CD4-positive, alpha-beta memory T cell (primary cell): ENCODE measurements at regions not wholly inside any gene's neighbourhood (a gene's known extent, or its start where the extent isn't known, plus 50 kb on each side); places are given as distances from the start of the nearest gene placed in this dataset.

Experiments used
- CTCF ChIA-PET: fragments of 350-600 bp; sonication (Branson Sonifier 250); formaldehyde crosslinking; loops from one replicate; lab custom pipeline; 2021; ENCODE audit warnings: inconsistent platforms; ENCODE audit not compliant: partially characterized antibody; lab: Charles Lee
- POLR2A ChIA-PET: fragments of 350-600 bp; sonication (Branson Sonifier 250); formaldehyde crosslinking; loops from one replicate; lab custom pipeline; 2021; ENCODE audit not compliant: partially characterized antibody; lab: Charles Lee
- DNase-seq, 5 donors: peaks; one replicate each; pipeline versions ENCODE4 v3.0.0 to v3.0.0-alpha.2; 2020 to 2022; ENCODE audit warnings: mixed read lengths in 1 of 5
- H3K27ac ChIP-seq: one replicate; pipeline ENCODE4 v1.7.0; 2013; ENCODE audit warnings: low read depth, low read length
- H3K27me3 ChIP-seq: 2 replicates; pipeline ENCODE4 v1.7.0; 2013; ENCODE audit warnings: mild to moderate bottlenecking, low read length, moderate library complexity; ENCODE audit not compliant: insufficient read depth
- H3K36me3 ChIP-seq: 2 replicates; pipeline ENCODE4 v1.7.0; 2013; ENCODE audit warnings: mild to moderate bottlenecking, low read length, moderate library complexity; ENCODE audit not compliant: insufficient read depth
- H3K4me1 ChIP-seq: 2 replicates; pipeline ENCODE4 v1.7.0; 2013; ENCODE audit warnings: mild to moderate bottlenecking, low read length, moderate library complexity; ENCODE audit not compliant: insufficient read depth
- H3K4me3 ChIP-seq, 2 donors: one replicate each; pipeline ENCODE4 v1.7.0; 2013; ENCODE audit warnings: low read length in 2 of 2, mild to moderate bottlenecking in 1 of 2
- H3K9me3 ChIP-seq, 2 donors: one replicate each; pipeline ENCODE4 v1.7.0; 2013; ENCODE audit warnings: low read length in 2 of 2, control low read depth in 1 of 2; ENCODE audit not compliant: control insufficient read depth in 1 of 2
- H3K27ac Mint-ChIP-seq, 7 donors: one replicate each; pipeline ENCODE4 v1.8.0; 2020 to 2021; ENCODE audit warnings: mixed read lengths in 7 of 7, mild to moderate bottlenecking in 6 of 7, inconsistent platforms in 3 of 7, moderate library complexity in 3 of 7
- H3K27me3 Mint-ChIP-seq, 2 donors: one replicate each; pipeline ENCODE4 v1.8.0; 2020 to 2021; ENCODE audit warnings: mixed read lengths in 2 of 2
- H3K36me3 Mint-ChIP-seq, 2 donors: one replicate each; pipeline ENCODE4 v1.8.0; 2020 to 2021; ENCODE audit warnings: mixed read lengths in 2 of 2, inconsistent platforms in 1 of 2, mild to moderate bottlenecking in 1 of 2
- H3K4me1 Mint-ChIP-seq, 4 donors: one replicate each; pipeline ENCODE4 v1.8.0; 2020 to 2021; ENCODE audit warnings: mixed read lengths in 4 of 4, mild to moderate bottlenecking in 1 of 4
- H3K4me3 Mint-ChIP-seq, 8 donors: one replicate each; pipeline ENCODE4 v1.8.0; 2020 to 2021; ENCODE audit warnings: mixed read lengths in 8 of 8, mild to moderate bottlenecking in 7 of 8, moderate library complexity in 6 of 8, inconsistent platforms in 3 of 8
- H3K9me3 Mint-ChIP-seq, 8 donors: one replicate each; pipeline ENCODE4 v1.8.0; 2020 to 2021; ENCODE audit warnings: mixed read lengths in 8 of 8, mild to moderate bottlenecking in 5 of 8, inconsistent platforms in 3 of 8, moderate library complexity in 1 of 8
- intact Hi-C: fragments of 100-400 bp; cut with micrococcal nuclease; formaldehyde crosslinking; loops from one replicate; pipeline ENCODE4 v1.15.1; 2023

- no peaks in the 10 kb centered on the region for H3K9me3 ChIP-seq
- no peak overlapping the region for H3K4me3 ChIP-seq
- Mint-ChIP-seq H3K9me3 (peaks cover 3 to 21% (median 19%) of the 10 kb centered on the region in 8 donors), H3K27me3 (peaks cover 2 to 11% of the 10 kb centered on the region in 2 donors), H3K4me3 (no peak overlapping the region), H3K27ac (no peak overlapping the region), H3K36me3 (peaks cover 1 to 13% of the 10 kb centered on the region in 2 donors), H3K4me1 (peaks cover 0 to 1% (median 0%) of the 10 kb centered on the region in 4 donors)
- intact Hi-C loops: no loop called here
- H3K27me3 ChIP-seq: no peaks in the 10 kb centered on the region
- H3K4me1 ChIP-seq: no peaks in the 10 kb centered on the region
- no peak for DNase-seq
- ChIA-PET POLR2A (no interaction called here), CTCF (no interaction called here)
- H3K36me3 ChIP-seq: no peaks in the 10 kb centered on the region
- H3K27ac ChIP-seq: no peak overlapping the region
Measured at GRCh38 chr7:131251371-131251770, 76.3 kb upstream of the MKLN1 start.

GRCh38 chr7:131252976-131253375 is 74.7 kb upstream of the MKLN1 start:
- DNase-seq: no peak
- no peak overlapping the region for H3K4me3 ChIP-seq
- H3K4me1 Mint-ChIP-seq: peaks cover 0 to 1% (median 0%) of the 10 kb centered on the region in 4 donors
- H3K36me3 ChIP-seq: no peaks in the 10 kb centered on the region
- no peaks in the 10 kb centered on the region for H3K9me3 ChIP-seq
- ChIA-PET POLR2A (interaction anchor here (0.7 kb wide), 1 partner anchor 144 kb away, joined by 3 read pairs; no protein-coding TSS in a partner anchor), CTCF (interaction anchor here (0.9 kb wide), 1 partner anchor 29 kb away, joined by 3 read pairs; no protein-coding TSS in a partner anchor)
- H3K4me3 Mint-ChIP-seq: no peak overlapping the region
- H3K9me3 Mint-ChIP-seq: peaks cover 3 to 21% (median 19%) of the 10 kb centered on the region in 8 donors
- no peak overlapping the region for H3K27ac ChIP-seq
- H3K27me3 ChIP-seq: no peaks in the 10 kb centered on the region
- peaks cover 1 to 13% of the 10 kb centered on the region in 2 donors for H3K36me3 Mint-ChIP-seq
- intact Hi-C loops: no loop called here
- H3K27me3 Mint-ChIP-seq: peaks cover 2 to 11% of the 10 kb centered on the region in 2 donors
- no peak overlapping the region for H3K27ac Mint-ChIP-seq
- H3K4me1 ChIP-seq: no peaks in the 10 kb centered on the region

GRCh38 chr7:131254211-131254610 is 73.5 kb upstream of the MKLN1 start:
- ChIA-PET POLR2A (interaction anchor here (1.0 kb wide), 1 partner anchor 18 kb away, joined by 3 read pairs; no protein-coding TSS in a partner anchor), CTCF (no interaction called here)
- no peaks in the 10 kb centered on the region for H3K36me3 ChIP-seq
- H3K4me3 ChIP-seq: no peak overlapping the region
- Mint-ChIP-seq H3K36me3 (peaks cover 1 to 13% of the 10 kb centered on the region in 2 donors), H3K4me1 (peaks cover 0 to 1% (median 0%) of the 10 kb centered on the region in 4 donors), H3K4me3 (peak overlapping the region in 1 of 8 donors; percentile 9), H3K27me3 (peaks cover 2 to 9% of the 10 kb centered on the region in 2 donors), H3K9me3 (peaks cover 3 to 21% (median 19%) of the 10 kb centered on the region in 8 donors), H3K27ac (peak overlapping the region in 1 of 7 donors; percentile 8)
- DNase-seq: no peak
- H3K27me3 ChIP-seq: no peaks in the 10 kb centered on the region
- H3K9me3 ChIP-seq: no peaks in the 10 kb centered on the region
- no peaks in the 10 kb centered on the region for H3K4me1 ChIP-seq
- intact Hi-C loops: no loop called here
- H3K27ac ChIP-seq: no peak overlapping the region

GRCh38 chr7:131255242-131255641 is 72.4 kb upstream of the MKLN1 start:
- intact Hi-C loops: no loop called here

GRCh38 chr7:131261476-131261994 is 66.1 kb upstream of the MKLN1 start:
- Mint-ChIP-seq H3K27ac (no peak overlapping the region), H3K4me3 (no peak overlapping the region), H3K9me3 (peaks cover 0 to 2% (median 0%) of the 10 kb centered on the region in 8 donors), H3K27me3 (peaks cover 0 to 2% of the 10 kb centered on the region in 2 donors), H3K36me3 (no peaks in the 10 kb centered on the region), H3K4me1 (no peaks in the 10 kb centered on the region)
- Histone ChIP-seq H3K27me3 (no peaks in the 10 kb centered on the region), H3K9me3 (no peaks in the 10 kb centered on the region), H3K4me3 (no peak overlapping the region), H3K36me3 (no peaks in the 10 kb centered on the region), H3K4me1 (no peaks in the 10 kb centered on the region), H3K27ac (no peak overlapping the region)
- DNase-seq: no peak
- CTCF ChIA-PET: no interaction called here
- intact Hi-C loops: no loop called here
- POLR2A ChIA-PET: no interaction called here

More at GRCh38 chr7:131255242-131255641, 72.4 kb upstream of the MKLN1 start:
- Histone ChIP-seq H3K4me1 (no peaks in the 10 kb centered on the region), H3K36me3 (no peaks in the 10 kb centered on the region), H3K27ac (no peak overlapping the region), H3K4me3 (no peak overlapping the region), H3K9me3 (no peaks in the 10 kb centered on the region), H3K27me3 (no peaks in the 10 kb centered on the region)
- Mint-ChIP-seq H3K4me1 (peaks cover 0 to 1% (median 0%) of the 10 kb centered on the region in 4 donors), H3K27ac (peak overlapping the region in 1 of 7 donors; percentile 22), H3K36me3 (peaks cover 1 to 13% of the 10 kb centered on the region in 2 donors), H3K9me3 (peaks cover 3 to 21% (median 18%) of the 10 kb centered on the region in 8 donors), H3K4me3 (peak overlapping the region in 1 of 8 donors; percentile 3), H3K27me3 (peaks cover 0 to 2% of the 10 kb centered on the region in 2 donors)
- ChIA-PET CTCF (no interaction called here), POLR2A (no interaction called here)
- DNase-seq: no peak

GRCh38 chr7:131265227-131265626 is 62.4 kb upstream of the MKLN1 start:
- intact Hi-C loops: no loop called here
- H3K27me3 ChIP-seq: no peaks in the 10 kb centered on the region
- no peak overlapping the region for H3K27ac ChIP-seq
- Mint-ChIP-seq H3K27ac (peak overlapping the region in 2 of 7 donors; percentile 62 to 66), H3K9me3 (peaks cover 0 to 5% (median 2%) of the 10 kb centered on the region in 8 donors), H3K4me3 (no peak overlapping the region), H3K4me1 (no peaks in the 10 kb centered on the region), H3K36me3 (no peaks in the 10 kb centered on the region), H3K27me3 (peaks cover 3 to 5% of the 10 kb centered on the region in 2 donors)
- H3K9me3 ChIP-seq: no peaks in the 10 kb centered on the region
- no peaks in the 10 kb centered on the region for H3K4me1 ChIP-seq
- H3K36me3 ChIP-seq: no peaks in the 10 kb centered on the region
- no peak overlapping the region for H3K4me3 ChIP-seq
- no peak for DNase-seq
- POLR2A ChIA-PET: no interaction called here
- CTCF ChIA-PET: no interaction called here

- no peak overlapping the region for H3K27ac ChIP-seq
- H3K9me3 ChIP-seq: no peaks in the 10 kb centered on the region
- Mint-ChIP-seq H3K27me3 (peaks cover 3 to 5% of the 10 kb centered on the region in 2 donors), H3K36me3 (no peaks in the 10 kb centered on the region), H3K4me1 (no peaks in the 10 kb centered on the region), H3K4me3 (no peak overlapping the region), H3K9me3 (peaks cover 0 to 5% (median under 1%) of the 10 kb centered on the region in 8 donors), H3K27ac (no peak overlapping the region)
- intact Hi-C loops: no loop called here
- ChIA-PET POLR2A (no interaction called here), CTCF (no interaction called here)
- H3K27me3 ChIP-seq: no peaks in the 10 kb centered on the region
- H3K36me3 ChIP-seq: no peaks in the 10 kb centered on the region
- no peaks in the 10 kb centered on the region for H3K4me1 ChIP-seq
- DNase-seq: no peak
- no peak overlapping the region for H3K4me3 ChIP-seq
Measured at GRCh38 chr7:131267631-131268030, 60.0 kb upstream of the MKLN1 start.
